ENCODE measurements at regions not wholly inside any gene's neighbourhood (a gene's known extent, or its start where the extent isn't known, plus 50 kb on each side); places are given as distances from the start of the nearest gene placed in this dataset.

- no peak for TF ChIP-seq CTCF (IDR thresholded peaks at IDR 0.05)
- no peak for TF ChIP-seq EZH2 (IDR thresholded peaks at IDR 0.05; ENCODE audit: borderline replicate concordance, insufficient read depth, low read depth, low read length, poor library complexity, severe bottlenecking)
Measured at GRCh38 chr4:123671636-123672404, 275.2 kb downstream of the SPRY1 start.

Measured in B cell (primary cell).